ENCODE measurements at regions not wholly inside any gene's neighbourhood (a gene's known extent, or its start where the extent isn't known, plus 50 kb on each side); places are given as distances from the start of the nearest gene placed in this dataset.
"Not testable (repeated sequence)": the region's sequence is repeated elsewhere in the genome, so short reads cannot be mapped to it uniquely, and the experiment has no call there.

- no peaks in the 10 kb centered on the region for H3K4me1 ChIP-seq (ENCODE audit: control insufficient read depth, insufficient read depth, low read length, poor library complexity, severe bottlenecking)
- no peaks in the 10 kb centered on the region for H3K27me3 ChIP-seq (replicated peaks; ENCODE audit: control insufficient read depth, insufficient read depth, low read length, poor library complexity, severe bottlenecking)
- DNase-seq = no peak
- no peaks in the 10 kb centered on the region for H3K9me3 ChIP-seq (ENCODE audit: control insufficient read depth, low read length)
- H3K4me3 ChIP-seq (ENCODE audit: insufficient read depth, low read depth, low read length, poor library complexity, severe bottlenecking) = no peak overlapping the region
- no peaks in the 10 kb centered on the region for H3K36me3 ChIP-seq (ENCODE audit: control insufficient read depth, insufficient read depth, low read length)
- H3K27ac ChIP-seq (ENCODE audit: insufficient read depth, low read length, poor library complexity, severe bottlenecking) = no peak overlapping the region
Measured at GRCh38 chr5:67900514-67900913, 315.0 kb upstream of the PIK3R1 start.

- Histone ChIP-seq H3K36me3 (ENCODE audit: control insufficient read depth, insufficient read depth, low read length) (no peaks in the 10 kb centered on the region), H3K27me3 (replicated peaks; ENCODE audit: control insufficient read depth, insufficient read depth, low read length, poor library complexity, severe bottlenecking) (no peaks in the 10 kb centered on the region), H3K27ac (ENCODE audit: insufficient read depth, low read length, poor library complexity, severe bottlenecking) (no peak overlapping the region), H3K4me1 (ENCODE audit: control insufficient read depth, insufficient read depth, low read length, poor library complexity, severe bottlenecking) (no peaks in the 10 kb centered on the region), H3K9me3 (ENCODE audit: control insufficient read depth, low read length) (no peaks in the 10 kb centered on the region), H3K4me3 (ENCODE audit: insufficient read depth, low read depth, low read length, poor library complexity, severe bottlenecking) (no peak overlapping the region)
- DNase-seq = no peak
Measured at GRCh38 chr5:67897980-67898379, 317.6 kb upstream of the PIK3R1 start.

GRCh38 chr5:67897431-67897830, 318.1 kb upstream of the PIK3R1 start:
- Histone ChIP-seq H3K4me3 (ENCODE audit: insufficient read depth, low read depth, low read length, poor library complexity, severe bottlenecking) (no peak overlapping the region), H3K27me3 (replicated peaks; ENCODE audit: control insufficient read depth, insufficient read depth, low read length, poor library complexity, severe bottlenecking) (no peaks in the 10 kb centered on the region), H3K27ac (ENCODE audit: insufficient read depth, low read length, poor library complexity, severe bottlenecking) (no peak overlapping the region), H3K36me3 (ENCODE audit: control insufficient read depth, insufficient read depth, low read length) (no peaks in the 10 kb centered on the region), H3K9me3 (ENCODE audit: control insufficient read depth, low read length) (no peaks in the 10 kb centered on the region), H3K4me1 (ENCODE audit: control insufficient read depth, insufficient read depth, low read length, poor library complexity, severe bottlenecking) (no peaks in the 10 kb centered on the region)
- no peak for DNase-seq

- DNase-seq = no peak
- H3K4me3 ChIP-seq (ENCODE audit: insufficient read depth, low read depth, low read length, poor library complexity, severe bottlenecking) = no peak overlapping the region
- no peaks in the 10 kb centered on the region for H3K27me3 ChIP-seq (replicated peaks; ENCODE audit: control insufficient read depth, insufficient read depth, low read length, poor library complexity, severe bottlenecking)
- no peak overlapping the region for H3K27ac ChIP-seq (ENCODE audit: insufficient read depth, low read length, poor library complexity, severe bottlenecking)
- H3K9me3 ChIP-seq (ENCODE audit: control insufficient read depth, low read length) = no peaks in the 10 kb centered on the region
- no peaks in the 10 kb centered on the region for H3K36me3 ChIP-seq (ENCODE audit: control insufficient read depth, insufficient read depth, low read length)
- no peaks in the 10 kb centered on the region for H3K4me1 ChIP-seq (ENCODE audit: control insufficient read depth, insufficient read depth, low read length, poor library complexity, severe bottlenecking)
Measured at GRCh38 chr5:67896930-67897313, 318.6 kb upstream of the PIK3R1 start.

GRCh38 chr5:67896311-67896929, 319.1 kb upstream of the PIK3R1 start:
- Histone ChIP-seq H3K27me3 (replicated peaks; ENCODE audit: control insufficient read depth, insufficient read depth, low read length, poor library complexity, severe bottlenecking) (no peaks in the 10 kb centered on the region), H3K4me3 (ENCODE audit: insufficient read depth, low read depth, low read length, poor library complexity, severe bottlenecking) (no peak overlapping the region), H3K4me1 (ENCODE audit: control insufficient read depth, insufficient read depth, low read length, poor library complexity, severe bottlenecking) (no peaks in the 10 kb centered on the region), H3K27ac (ENCODE audit: insufficient read depth, low read length, poor library complexity, severe bottlenecking) (no peak overlapping the region), H3K9me3 (ENCODE audit: control insufficient read depth, low read length) (no peaks in the 10 kb centered on the region), H3K36me3 (ENCODE audit: control insufficient read depth, insufficient read depth, low read length) (no peaks in the 10 kb centered on the region)
- no peak for DNase-seq

- not testable (repeated sequence) for H3K9me3 ChIP-seq (ENCODE audit: control insufficient read depth, low read length); H3K4me1 ChIP-seq (ENCODE audit: control insufficient read depth, insufficient read depth, low read length, poor library complexity, severe bottlenecking); H3K36me3 ChIP-seq (ENCODE audit: control insufficient read depth, insufficient read depth, low read length); H3K27me3 ChIP-seq (replicated peaks; ENCODE audit: control insufficient read depth, insufficient read depth, low read length, poor library complexity, severe bottlenecking); H3K4me3 ChIP-seq (ENCODE audit: insufficient read depth, low read depth, low read length, poor library complexity, severe bottlenecking); DNase-seq; H3K27ac ChIP-seq (ENCODE audit: insufficient read depth, low read length, poor library complexity, severe bottlenecking)
Measured at GRCh38 chr5:67889870-67890269, 325.7 kb upstream of the PIK3R1 start.

GRCh38 chr5:67887748-67888161, 327.8 kb upstream of the PIK3R1 start:
- no peak for DNase-seq
- H3K4me1 ChIP-seq (ENCODE audit: control insufficient read depth, insufficient read depth, low read length, poor library complexity, severe bottlenecking) = no peaks in the 10 kb centered on the region
- no peaks in the 10 kb centered on the region for H3K36me3 ChIP-seq (ENCODE audit: control insufficient read depth, insufficient read depth, low read length)
- no peak overlapping the region for H3K4me3 ChIP-seq (ENCODE audit: insufficient read depth, low read depth, low read length, poor library complexity, severe bottlenecking)
- H3K27ac ChIP-seq (ENCODE audit: insufficient read depth, low read length, poor library complexity, severe bottlenecking) = no peak overlapping the region
- no peaks in the 10 kb centered on the region for H3K27me3 ChIP-seq (replicated peaks; ENCODE audit: control insufficient read depth, insufficient read depth, low read length, poor library complexity, severe bottlenecking)
- H3K9me3 ChIP-seq (ENCODE audit: control insufficient read depth, low read length) = no peaks in the 10 kb centered on the region

GRCh38 chr5:67886761-67887160, 328.8 kb upstream of the PIK3R1 start:
- no peak for DNase-seq
- H3K4me1 ChIP-seq (ENCODE audit: control insufficient read depth, insufficient read depth, low read length, poor library complexity, severe bottlenecking) = no peaks in the 10 kb centered on the region
- no peaks in the 10 kb centered on the region for H3K27me3 ChIP-seq (replicated peaks; ENCODE audit: control insufficient read depth, insufficient read depth, low read length, poor library complexity, severe bottlenecking)
- no peak overlapping the region for H3K4me3 ChIP-seq (ENCODE audit: insufficient read depth, low read depth, low read length, poor library complexity, severe bottlenecking)
- H3K36me3 ChIP-seq (ENCODE audit: control insufficient read depth, insufficient read depth, low read length) = no peaks in the 10 kb centered on the region
- H3K27ac ChIP-seq (ENCODE audit: insufficient read depth, low read length, poor library complexity, severe bottlenecking) = no peak overlapping the region
- no peaks in the 10 kb centered on the region for H3K9me3 ChIP-seq (ENCODE audit: control insufficient read depth, low read length)

GRCh38 chr5:67880876-67881275, 334.7 kb upstream of the PIK3R1 start:
- no peak for DNase-seq
- Histone ChIP-seq H3K9me3 (ENCODE audit: control insufficient read depth, low read length) (no peaks in the 10 kb centered on the region), H3K27me3 (replicated peaks; ENCODE audit: control insufficient read depth, insufficient read depth, low read length, poor library complexity, severe bottlenecking) (no peaks in the 10 kb centered on the region), H3K36me3 (ENCODE audit: control insufficient read depth, insufficient read depth, low read length) (no peaks in the 10 kb centered on the region), H3K4me3 (ENCODE audit: insufficient read depth, low read depth, low read length, poor library complexity, severe bottlenecking) (no peak overlapping the region), H3K27ac (ENCODE audit: insufficient read depth, low read length, poor library complexity, severe bottlenecking) (no peak overlapping the region), H3K4me1 (ENCODE audit: control insufficient read depth, insufficient read depth, low read length, poor library complexity, severe bottlenecking) (no peaks in the 10 kb centered on the region)

- H3K9me3 ChIP-seq (ENCODE audit: control insufficient read depth, low read length) = no peaks in the 10 kb centered on the region
- H3K27ac ChIP-seq (ENCODE audit: insufficient read depth, low read length, poor library complexity, severe bottlenecking) = no peak overlapping the region
- no peaks in the 10 kb centered on the region for H3K4me1 ChIP-seq (ENCODE audit: control insufficient read depth, insufficient read depth, low read length, poor library complexity, severe bottlenecking)
- H3K27me3 ChIP-seq (replicated peaks; ENCODE audit: control insufficient read depth, insufficient read depth, low read length, poor library complexity, severe bottlenecking) = no peaks in the 10 kb centered on the region
- H3K36me3 ChIP-seq (ENCODE audit: control insufficient read depth, insufficient read depth, low read length) = no peaks in the 10 kb centered on the region
- no peak overlapping the region for H3K4me3 ChIP-seq (ENCODE audit: insufficient read depth, low read depth, low read length, poor library complexity, severe bottlenecking)
- no peak for DNase-seq
Measured at GRCh38 chr5:67880511-67880805, 335.1 kb upstream of the PIK3R1 start.

All from effector memory CD4-positive, alpha-beta T cell (primary cell).